ENCODE measurements at regions not wholly inside any gene's neighbourhood (a gene's known extent, or its start where the extent isn't known, plus 50 kb on each side); places are given as distances from the start of the nearest gene placed in this dataset.

GRCh38 chr12:34392741-34393085 is 370.4 kb downstream of the ALG10 start:
- TF ChIP-seq BHLHE40 (IDR thresholded peaks at IDR 0.05; ENCODE audit: borderline replicate concordance in 1 of 2, low read depth in 2 of 2, low read length in 1 of 2) (no peak), POLR2A (IDR thresholded peaks at IDR 0.05; ENCODE audit: low read depth, low read length) (no peak), PRDM15 (CRISPR knock-in tag; IDR thresholded peaks at IDR 0.05) (no peak), CREM (IDR thresholded peaks at IDR 0.05; ENCODE audit: low read depth) (no peak), PAX5 (IDR thresholded peaks at IDR 0.05; ENCODE audit: borderline replicate concordance, low read depth, low read length) (no peak), SIN3A (IDR thresholded peaks at IDR 0.05; ENCODE audit: low read depth, low read length) (no peak), USF2 (IDR thresholded peaks at IDR 0.05; ENCODE audit: borderline replicate concordance, low read depth, low read length) (no peak), MAX (IDR thresholded peaks at IDR 0.05; ENCODE audit: low read depth, low read length) (no peak), PBX3 (IDR thresholded peaks at IDR 0.05; ENCODE audit: insufficient replicate concordance, low read depth, low read length) (no peak), CTCF (IDR thresholded peaks at IDR 0.05 in 2 of 3, conservative IDR thresholded peaks at IDR 0.05 in 1 of 3; ENCODE audit: control insufficient read depth in 2 of 3, extremely low read depth in 1 of 3, insufficient read depth in 1 of 3, low read depth in 3 of 3, low read length in 3 of 3) (no peak), ZBTB33 (IDR thresholded peaks at IDR 0.05) (no peak), GATAD2B (conservative IDR thresholded peaks at IDR 0.05; ENCODE audit: low read depth) (no peak)
